ENCODE measurements at regions not wholly inside any gene's neighbourhood (a gene's known extent, or its start where the extent isn't known, plus 50 kb on each side); places are given as distances from the start of the nearest gene placed in this dataset.

- Histone ChIP-seq H3K27me3 (ENCODE audit: control insufficient read depth in 2 of 2, insufficient read depth in 2 of 2, low read length in 2 of 2) (no peaks in the 10 kb centered on the region), H3K9me1 (replicated peaks; ENCODE audit: control insufficient read depth, extremely low read depth, insufficient read depth, low read length) (no peaks in the 10 kb centered on the region), H4K20me1 (replicated peaks; ENCODE audit: control insufficient read depth, extremely low read depth, insufficient read depth, low read length) (no peaks in the 10 kb centered on the region), H3K4me1 (ENCODE audit: control insufficient read depth, extremely low read depth, insufficient read depth, low read length) (no peaks in the 10 kb centered on the region), H3K4me3 (replicated peaks in 1 of 3; ENCODE audit: insufficient read depth in 1 of 3, low read depth in 1 of 3, low read length in 3 of 3) (no peak overlapping the region), H3K4me2 (ENCODE audit: insufficient read depth, low read length) (no peak overlapping the region), H3K79me2 (ENCODE audit: control insufficient read depth, insufficient read depth, low read length) (no peaks in the 10 kb centered on the region), H3K9me3 (replicated peaks; ENCODE audit: control insufficient read depth, insufficient read depth, low read length) (no peaks in the 10 kb centered on the region), H3K9ac (replicated peaks; ENCODE audit: extremely low read depth, insufficient read depth, low read length) (no peak overlapping the region), H2AFZ (ENCODE audit: low read depth, low read length) (no peak overlapping the region), H3K36me3 (ENCODE audit: control insufficient read depth in 2 of 2, extremely low read depth in 1 of 2, insufficient read depth in 2 of 2, low read length in 2 of 2) (no peaks in the 10 kb centered on the region), H3K27ac (ENCODE audit: insufficient read depth, low read depth, low read length) (no peak overlapping the region)
- no peak for TF ChIP-seq EZH2 (IDR thresholded peaks at IDR 0.05; ENCODE audit: borderline replicate concordance, low read depth, low read length, severe bottlenecking)
- no peak for TF ChIP-seq FOS (IDR thresholded peaks at IDR 0.05; ENCODE audit: borderline replicate concordance, insufficient read depth, low read length)
- TF ChIP-seq JUN (IDR thresholded peaks at IDR 0.05; ENCODE audit: borderline replicate concordance, insufficient read depth, insufficient read length, low read depth): no peak
- TF ChIP-seq MYC (IDR thresholded peaks at IDR 0.05; ENCODE audit: low read depth, low read length): no peak
- TF ChIP-seq POLR2A (IDR thresholded peaks at IDR 0.05; ENCODE audit: low read depth, low read length): no peak
- FAIRE-seq (no peak), DNase-seq (ENCODE audit: low read depth, low spot score) (no peak)
- BruUV-seq (replicated peaks): no TSS peak
- POLR2A ChIA-PET: interaction anchor here (0.7 kb wide), 1 partner anchor 64 kb away, joined by 4 read pairs; no protein-coding TSS in a partner anchor
- CTCF ChIA-PET: no interaction called here
- dilution Hi-C loops (cut with MboI; ENCODE audit: extremely low pct_ligation_motif_present, low sequenced_read_pairs) (no loop called here), intact Hi-C loops (cut with micrococcal nuclease) (no loop called here)
Measured at GRCh38 chr13:65302691-65303090, 1927.4 kb downstream of the PCDH9 start.

- H3K9me1 ChIP-seq (replicated peaks; ENCODE audit: control insufficient read depth, extremely low read depth, insufficient read depth, low read length): no peaks in the 10 kb centered on the region
- no peak overlapping the region for H3K4me3 ChIP-seq (replicated peaks in 1 of 3; ENCODE audit: insufficient read depth in 1 of 3, low read depth in 1 of 3, low read length in 3 of 3)
- H3K4me2 ChIP-seq (ENCODE audit: insufficient read depth, low read length): no peak overlapping the region
- no TSS peak for BruUV-seq (replicated peaks)
- H3K9me3 ChIP-seq (replicated peaks; ENCODE audit: control insufficient read depth, insufficient read depth, low read length): no peaks in the 10 kb centered on the region
- no peaks in the 10 kb centered on the region for H4K20me1 ChIP-seq (replicated peaks; ENCODE audit: control insufficient read depth, extremely low read depth, insufficient read depth, low read length)
- H3K27ac ChIP-seq (ENCODE audit: insufficient read depth, low read depth, low read length): no peak overlapping the region
- no peaks in the 10 kb centered on the region for H3K4me1 ChIP-seq (ENCODE audit: control insufficient read depth, extremely low read depth, insufficient read depth, low read length)
- ChIA-PET CTCF (interaction anchor here (1.4 to 1.5 kb wide), 2 partner anchors 13 to 48 kb away, joined by 3 to 5 read pairs; no protein-coding TSS in a partner anchor), POLR2A (no interaction called here)
- DNase-seq (ENCODE audit: low read depth, low spot score) (no peak), FAIRE-seq (no peak)
- no peak overlapping the region for H3K9ac ChIP-seq (replicated peaks; ENCODE audit: extremely low read depth, insufficient read depth, low read length)
- TF ChIP-seq MYC (IDR thresholded peaks at IDR 0.05; ENCODE audit: low read depth, low read length): no peak
- TF ChIP-seq EZH2 (IDR thresholded peaks at IDR 0.05; ENCODE audit: borderline replicate concordance, low read depth, low read length, severe bottlenecking): no peak
- TF ChIP-seq FOS (IDR thresholded peaks at IDR 0.05; ENCODE audit: borderline replicate concordance, insufficient read depth, low read length): no peak
- no peak for TF ChIP-seq JUN (IDR thresholded peaks at IDR 0.05; ENCODE audit: borderline replicate concordance, insufficient read depth, insufficient read length, low read depth)
- TF ChIP-seq CTCF (IDR thresholded peaks at IDR 0.05; ENCODE audit: extremely low read depth in 1 of 2, insufficient read depth in 1 of 2, low read depth in 1 of 2, low read length in 2 of 2): no peak
- TF ChIP-seq GATA2 (IDR thresholded peaks at IDR 0.05; ENCODE audit: insufficient read depth, insufficient read length, low read depth, low read length): no peak
- no peak for TF ChIP-seq POLR2A (IDR thresholded peaks at IDR 0.05; ENCODE audit: low read depth, low read length)
- no peak for TF ChIP-seq POLR2AphosphoS5 (IDR thresholded peaks at IDR 0.05; ENCODE audit: insufficient read depth, low read depth, low read length)
- no peak overlapping the region for H2AFZ ChIP-seq (ENCODE audit: low read depth, low read length)
- no peaks in the 10 kb centered on the region for H3K27me3 ChIP-seq (ENCODE audit: control insufficient read depth in 2 of 2, insufficient read depth in 2 of 2, low read length in 2 of 2)
- no peaks in the 10 kb centered on the region for H3K36me3 ChIP-seq (ENCODE audit: control insufficient read depth in 2 of 2, extremely low read depth in 1 of 2, insufficient read depth in 2 of 2, low read length in 2 of 2)
- no peaks in the 10 kb centered on the region for H3K79me2 ChIP-seq (ENCODE audit: control insufficient read depth, insufficient read depth, low read length)
- dilution Hi-C loops (cut with MboI; ENCODE audit: extremely low pct_ligation_motif_present, low sequenced_read_pairs) (no loop called here), intact Hi-C loops (cut with micrococcal nuclease) (no loop called here)
Measured at GRCh38 chr13:65301506-65301905, 1928.6 kb downstream of the PCDH9 start.

All from endothelial cell of umbilical vein (primary cell).